ENCODE measurements at regions not wholly inside any gene's neighbourhood (a gene's known extent, or its start where the extent isn't known, plus 50 kb on each side); places are given as distances from the start of the nearest gene placed in this dataset.
"Not testable (repeated sequence)": the region's sequence is repeated elsewhere in the genome, so short reads cannot be mapped to it uniquely, and the experiment has no call there.

DNA sequence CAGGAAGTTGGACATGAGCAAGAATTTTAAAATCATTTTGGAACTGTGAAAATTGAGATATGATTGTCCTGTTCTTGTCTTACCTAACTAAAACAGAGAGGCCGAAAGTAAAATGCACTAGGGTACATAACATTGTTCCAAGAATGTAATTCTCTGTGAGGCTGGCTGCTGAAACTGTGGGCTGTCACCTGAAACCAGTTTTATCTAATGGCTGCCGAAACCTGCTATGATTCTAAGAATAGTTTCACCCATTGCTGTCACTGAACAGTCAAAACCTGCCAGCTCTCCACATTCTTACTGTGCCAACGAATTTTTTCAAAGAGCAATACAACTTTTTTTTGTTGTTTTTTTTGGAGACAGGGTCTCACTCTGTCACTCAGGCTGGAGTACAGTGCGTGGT lies 119.3 kb upstream of the ZSWIM2 start:
- Histone ChIP-seq H3K27ac (ENCODE audit: low read depth, low read length) (no peak overlapping the region), H3K9ac (ENCODE audit: low read depth, low read length) (no peak overlapping the region)

GRCh38 chr2:186966015-186966414 lies 117.0 kb upstream of the ZSWIM2 start:
- Histone ChIP-seq H3K4me3 (ENCODE audit: low read depth, low read length) (no peak overlapping the region), H3K4me1 (ENCODE audit: control insufficient read depth, insufficient read depth, low read length) (no peaks in the 10 kb centered on the region), H3K9ac (ENCODE audit: low read depth, low read length) (no peak overlapping the region), H3K36me3 (ENCODE audit: control insufficient read depth, insufficient read depth, low read length) (no peaks in the 10 kb centered on the region), H3K27ac (ENCODE audit: low read depth, low read length) (no peak overlapping the region), H3K27me3 (ENCODE audit: control insufficient read depth, insufficient read depth, low read length) (no peaks in the 10 kb centered on the region), H3K9me3 (ENCODE audit: control insufficient read depth, insufficient read depth, low read length) (no peaks in the 10 kb centered on the region)

More for the DNA sequence above, 119.3 kb upstream of the ZSWIM2 start:
- no peaks in the 10 kb centered on the region for H3K9me3 ChIP-seq (ENCODE audit: control insufficient read depth, insufficient read depth, low read length)
- no peaks in the 10 kb centered on the region for H3K4me1 ChIP-seq (ENCODE audit: control insufficient read depth, insufficient read depth, low read length)
- H3K4me3 ChIP-seq (ENCODE audit: low read depth, low read length): no peak overlapping the region
- H3K27me3 ChIP-seq (ENCODE audit: control insufficient read depth, insufficient read depth, low read length): no peaks in the 10 kb centered on the region
- no peaks in the 10 kb centered on the region for H3K36me3 ChIP-seq (ENCODE audit: control insufficient read depth, insufficient read depth, low read length)

DNA sequence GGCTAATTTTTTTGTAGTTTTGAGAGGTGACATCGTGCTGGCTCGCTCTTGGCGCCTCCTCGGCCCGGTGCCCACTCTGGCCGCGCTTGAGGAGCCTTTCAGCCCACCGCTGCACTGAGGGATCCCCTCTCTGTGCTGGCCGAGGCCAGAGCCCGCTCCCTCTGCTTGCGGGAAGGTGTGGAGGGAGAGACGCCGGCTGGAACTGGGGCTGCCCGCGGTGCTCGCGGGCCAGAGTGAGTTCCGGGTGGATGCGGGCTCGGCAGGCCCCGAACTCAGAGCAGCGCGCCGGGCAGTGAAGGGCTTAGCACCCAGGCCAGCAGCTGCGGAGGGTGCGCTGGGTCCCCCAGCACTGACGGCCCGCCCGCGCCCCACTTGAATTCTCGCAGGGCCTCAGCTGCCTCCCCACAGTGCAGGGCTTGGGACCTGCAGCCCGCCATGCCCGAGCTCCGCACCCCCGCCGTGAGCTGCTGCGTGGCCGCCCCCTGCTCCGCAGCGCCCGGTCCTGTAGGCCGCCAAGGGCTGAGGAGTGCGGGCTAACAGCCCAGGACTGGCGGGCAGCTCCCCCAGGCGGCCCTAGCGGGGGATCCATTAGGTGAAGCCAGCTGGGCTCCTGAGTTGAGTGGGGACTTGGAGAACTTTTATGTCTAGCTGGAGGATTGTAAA lies 113.2 kb upstream of the ZSWIM2 start:
- Histone ChIP-seq H3K4me1 (ENCODE audit: control insufficient read depth, insufficient read depth, low read length) (no peaks in the 10 kb centered on the region), H3K27me3 (ENCODE audit: control insufficient read depth, insufficient read depth, low read length) (no peaks in the 10 kb centered on the region), H3K4me3 (ENCODE audit: low read depth, low read length) (no peak overlapping the region), H3K9me3 (ENCODE audit: control insufficient read depth, insufficient read depth, low read length) (no peaks in the 10 kb centered on the region), H3K9ac (ENCODE audit: low read depth, low read length) (no peak overlapping the region), H3K36me3 (ENCODE audit: control insufficient read depth, insufficient read depth, low read length) (no peaks in the 10 kb centered on the region), H3K27ac (ENCODE audit: low read depth, low read length) (no peak overlapping the region)

GRCh38 chr2:186960241-186960640 lies 111.3 kb upstream of the ZSWIM2 start:
- not testable (repeated sequence) for H3K27me3 ChIP-seq (ENCODE audit: control insufficient read depth, insufficient read depth, low read length); H3K36me3 ChIP-seq (ENCODE audit: control insufficient read depth, insufficient read depth, low read length); H3K4me1 ChIP-seq (ENCODE audit: control insufficient read depth, insufficient read depth, low read length); H3K27ac ChIP-seq (ENCODE audit: low read depth, low read length); H3K9ac ChIP-seq (ENCODE audit: low read depth, low read length); H3K9me3 ChIP-seq (ENCODE audit: control insufficient read depth, insufficient read depth, low read length); H3K4me3 ChIP-seq (ENCODE audit: low read depth, low read length)

DNA sequence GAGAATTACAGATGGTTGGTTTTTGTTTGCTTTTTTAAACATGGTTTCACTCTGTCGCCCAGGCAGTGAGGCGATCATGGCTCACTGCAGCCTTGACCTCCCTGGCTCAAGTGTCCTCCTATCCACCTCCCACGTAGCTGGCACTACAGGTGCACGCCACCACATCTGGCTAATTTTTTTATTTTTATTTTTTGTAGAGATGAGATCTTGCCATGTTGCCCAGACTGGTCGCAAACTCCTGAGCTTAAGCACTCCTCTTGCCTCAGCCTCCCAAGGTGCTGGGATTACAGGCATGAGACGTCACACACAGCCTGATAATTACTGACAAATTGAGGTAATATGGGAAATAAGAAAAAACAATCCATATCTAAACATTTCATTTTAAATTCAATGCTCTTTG lies 110.5 kb upstream of the ZSWIM2 start:
- no peaks in the 10 kb centered on the region for H3K4me1 ChIP-seq (ENCODE audit: control insufficient read depth, insufficient read depth, low read length)

GRCh38 chr2:186950694-186951093 lies 101.7 kb upstream of the ZSWIM2 start:
- Histone ChIP-seq H3K9me3 (ENCODE audit: control insufficient read depth, insufficient read depth, low read length) (no peaks in the 10 kb centered on the region), H3K36me3 (ENCODE audit: control insufficient read depth, insufficient read depth, low read length) (no peaks in the 10 kb centered on the region), H3K4me3 (ENCODE audit: low read depth, low read length) (no peak overlapping the region), H3K9ac (ENCODE audit: low read depth, low read length) (no peak overlapping the region), H3K27ac (ENCODE audit: low read depth, low read length) (no peak overlapping the region), H3K4me1 (ENCODE audit: control insufficient read depth, insufficient read depth, low read length) (no peaks in the 10 kb centered on the region), H3K27me3 (ENCODE audit: control insufficient read depth, insufficient read depth, low read length) (no peaks in the 10 kb centered on the region)

More for the DNA sequence above, 110.5 kb upstream of the ZSWIM2 start:
- Histone ChIP-seq H3K27me3 (ENCODE audit: control insufficient read depth, insufficient read depth, low read length) (no peaks in the 10 kb centered on the region), H3K9ac (ENCODE audit: low read depth, low read length) (no peak overlapping the region), H3K27ac (ENCODE audit: low read depth, low read length) (no peak overlapping the region), H3K9me3 (ENCODE audit: control insufficient read depth, insufficient read depth, low read length) (no peaks in the 10 kb centered on the region), H3K4me3 (ENCODE audit: low read depth, low read length) (no peak overlapping the region), H3K36me3 (ENCODE audit: control insufficient read depth, insufficient read depth, low read length) (no peaks in the 10 kb centered on the region)

GRCh38 chr2:186949726-186950256 lies 100.8 kb upstream of the ZSWIM2 start:
- no peak overlapping the region for H3K27ac ChIP-seq (ENCODE audit: low read depth, low read length)

GRCh38 chr2:186947516-186947915 lies 98.5 kb upstream of the ZSWIM2 start:
- Histone ChIP-seq H3K4me1 (ENCODE audit: control insufficient read depth, insufficient read depth, low read length) (no peaks in the 10 kb centered on the region), H3K9ac (ENCODE audit: low read depth, low read length) (no peak overlapping the region), H3K27ac (ENCODE audit: low read depth, low read length) (no peak overlapping the region), H3K9me3 (ENCODE audit: control insufficient read depth, insufficient read depth, low read length) (no peaks in the 10 kb centered on the region), H3K36me3 (ENCODE audit: control insufficient read depth, insufficient read depth, low read length) (no peaks in the 10 kb centered on the region), H3K4me3 (ENCODE audit: low read depth, low read length) (no peak overlapping the region), H3K27me3 (ENCODE audit: control insufficient read depth, insufficient read depth, low read length) (no peaks in the 10 kb centered on the region)

More at GRCh38 chr2:186949726-186950256, 100.8 kb upstream of the ZSWIM2 start:
- H3K4me3 ChIP-seq (ENCODE audit: low read depth, low read length): no peak overlapping the region
- H3K4me1 ChIP-seq (ENCODE audit: control insufficient read depth, insufficient read depth, low read length): no peaks in the 10 kb centered on the region
- no peaks in the 10 kb centered on the region for H3K9me3 ChIP-seq (ENCODE audit: control insufficient read depth, insufficient read depth, low read length)
- no peaks in the 10 kb centered on the region for H3K36me3 ChIP-seq (ENCODE audit: control insufficient read depth, insufficient read depth, low read length)
- H3K9ac ChIP-seq (ENCODE audit: low read depth, low read length): no peak overlapping the region
- H3K27me3 ChIP-seq (ENCODE audit: control insufficient read depth, insufficient read depth, low read length): no peaks in the 10 kb centered on the region

DNA sequence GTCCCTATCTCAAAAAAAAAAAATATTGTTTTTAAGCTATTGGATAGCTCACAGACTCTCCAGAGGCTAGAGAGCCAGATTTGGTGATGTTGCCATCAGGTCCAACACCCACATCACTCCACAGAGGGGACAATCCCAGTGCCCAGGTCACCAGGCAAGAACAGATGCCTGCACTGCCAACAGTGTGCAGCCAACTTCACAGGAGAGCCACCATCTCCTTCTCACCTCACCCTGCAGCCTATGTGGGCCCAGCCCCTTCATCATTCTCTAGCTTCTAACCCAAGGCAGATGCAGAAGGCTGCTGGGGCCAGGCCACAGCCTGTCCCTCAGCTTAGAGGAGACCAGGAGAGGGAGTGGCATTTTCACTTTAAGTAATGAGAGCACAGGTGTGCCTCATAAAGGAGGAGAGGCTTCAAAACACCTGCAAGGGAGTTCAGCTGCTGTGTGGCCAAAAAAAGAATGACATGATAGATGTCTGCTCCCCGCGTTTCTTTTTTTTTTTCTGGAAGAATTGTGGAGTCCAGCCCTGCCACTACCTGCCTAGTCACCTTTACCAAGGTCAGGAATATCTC lies 98.0 kb upstream of the ZSWIM2 start:
- no peaks in the 10 kb centered on the region for H3K27me3 ChIP-seq (ENCODE audit: control insufficient read depth, insufficient read depth, low read length)
- H3K9ac ChIP-seq (ENCODE audit: low read depth, low read length): no peak overlapping the region
- no peak overlapping the region for H3K27ac ChIP-seq (ENCODE audit: low read depth, low read length)
- H3K36me3 ChIP-seq (ENCODE audit: control insufficient read depth, insufficient read depth, low read length): no peaks in the 10 kb centered on the region
- no peaks in the 10 kb centered on the region; the same call in 1 of the 2 replicates for H3K4me1 ChIP-seq (ENCODE audit: control insufficient read depth, insufficient read depth, low read length)
- H3K9me3 ChIP-seq (ENCODE audit: control insufficient read depth, insufficient read depth, low read length): no peaks in the 10 kb centered on the region
- H3K4me3 ChIP-seq (ENCODE audit: low read depth, low read length): no peak overlapping the region

DNA sequence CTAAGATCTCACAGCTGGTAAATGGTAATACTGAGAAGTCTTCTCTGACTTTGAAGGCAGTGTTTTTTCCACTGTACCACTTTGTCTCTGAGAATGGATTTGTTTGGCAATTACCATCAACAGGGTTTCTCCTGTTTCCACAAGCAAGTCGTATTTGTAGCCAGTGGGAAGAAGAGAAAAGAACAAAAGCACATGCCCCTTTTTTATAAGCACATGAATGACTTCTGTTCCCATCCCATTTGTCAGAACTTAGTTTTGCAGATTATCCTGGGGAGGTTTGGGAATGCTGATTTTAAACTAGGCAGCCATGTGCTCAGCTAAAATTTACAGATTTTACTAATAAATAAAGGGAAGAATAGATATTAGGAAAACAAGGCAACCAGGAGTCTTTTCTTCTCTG lies 92.9 kb upstream of the ZSWIM2 start:
- Histone ChIP-seq H3K9me3 (ENCODE audit: control insufficient read depth, insufficient read depth, low read length) (no peaks in the 10 kb centered on the region), H3K27me3 (ENCODE audit: control insufficient read depth, insufficient read depth, low read length) (no peaks in the 10 kb centered on the region), H3K27ac (ENCODE audit: low read depth, low read length) (no peak overlapping the region), H3K9ac (ENCODE audit: low read depth, low read length) (no peak overlapping the region), H3K36me3 (ENCODE audit: control insufficient read depth, insufficient read depth, low read length) (no peaks in the 10 kb centered on the region), H3K4me1 (ENCODE audit: control insufficient read depth, insufficient read depth, low read length) (peaks cover 4% of the 10 kb centered on the region; the same call in 1 of the 2 replicates), H3K4me3 (ENCODE audit: low read depth, low read length) (no peak overlapping the region)

- no peaks in the 10 kb centered on the region for H3K36me3 ChIP-seq (ENCODE audit: control insufficient read depth, insufficient read depth, low read length)
- no peak overlapping the region for H3K27ac ChIP-seq (ENCODE audit: low read depth, low read length)
- peaks cover 4% of the 10 kb centered on the region; the same call in 1 of the 2 replicates for H3K4me1 ChIP-seq (ENCODE audit: control insufficient read depth, insufficient read depth, low read length)
- H3K27me3 ChIP-seq (ENCODE audit: control insufficient read depth, insufficient read depth, low read length): no peaks in the 10 kb centered on the region
- H3K9me3 ChIP-seq (ENCODE audit: control insufficient read depth, insufficient read depth, low read length): no peaks in the 10 kb centered on the region
- no peak overlapping the region for H3K4me3 ChIP-seq (ENCODE audit: low read depth, low read length)
- no peak overlapping the region for H3K9ac ChIP-seq (ENCODE audit: low read depth, low read length)
These were observed 91.5 kb upstream of the ZSWIM2 start for GRCh38 chr2:186940463-186940862.
